ENCODE measurements at regions not wholly inside any gene's neighbourhood (a gene's known extent, or its start where the extent isn't known, plus 50 kb on each side); places are given as distances from the start of the nearest gene placed in this dataset.
A peak's percentile ranks its signal among the peaks of the same experiment; 100 is the strongest.
"Not testable (repeated sequence)": the region's sequence is repeated elsewhere in the genome, so short reads cannot be mapped to it uniquely, and the experiment has no call there.

- intact Hi-C loops (cut with DNase I; ENCODE audit: low total_unique reads): no loop called here
- no peaks in the 10 kb centered on the region for H3K4me1 ChIP-seq
- no peak for TF ChIP-seq POLR2AphosphoS5 (IDR thresholded peaks at IDR 0.05)
- TF ChIP-seq POLR2A (IDR thresholded peaks at IDR 0.05): no peak
- TF ChIP-seq CTCF (IDR thresholded peaks at IDR 0.05 in 8 of 11, conservative IDR thresholded peaks at IDR 0.05 in 3 of 11): no peak
- no peaks in the 10 kb centered on the region for H3K36me3 ChIP-seq
- peak overlapping the region in 2 of 8 donors; percentile 15 to 57 for H3K27ac ChIP-seq
- no peak for DNase-seq
- H3K27me3 ChIP-seq (replicated peaks in 1 of 7): peaks cover 0 to 25% (median 0%) of the 10 kb centered on the region in 7 donors
- H3K4me3 ChIP-seq: no peak overlapping the region
- H3K9me3 ChIP-seq: no peaks in the 10 kb centered on the region
- WGBS, 5 donors: 83 to 92% (median 89%) methylated on average over 8 of the region's 8 CpGs
These were observed 577.5 kb downstream of the GLRX3 start for GRCh38 chr10:130713731-130714130.

- Histone ChIP-seq H3K4me3 (no peak overlapping the region), H3K27ac (peak overlapping the region in 3 of 8 donors; percentile 33 to 58 (median 57))
- intact Hi-C loops (cut with DNase I; ENCODE audit: low total_unique reads): no loop called here
These were observed 578.7 kb downstream of the GLRX3 start for GRCh38 chr10:130714742-130715467.

GRCh38 chr10:130715686-130716670 is 579.8 kb downstream of the GLRX3 start:
- WGBS, 5 donors: 72 to 85% (median 77%) methylated on average over 12 of the region's 12 CpGs
- Histone ChIP-seq H3K36me3 (no peaks in the 10 kb centered on the region), H3K27me3 (replicated peaks in 1 of 7) (peaks cover 0 to 25% (median 0%) of the 10 kb centered on the region in 7 donors), H3K27ac (peak overlapping the region in 4 of 8 donors; percentile 28 to 75 (median 70)), H3K4me3 (no peak overlapping the region), H3K9me3 (no peaks in the 10 kb centered on the region), H3K4me1 (no peaks in the 10 kb centered on the region)
- TF ChIP-seq POLR2AphosphoS5 (IDR thresholded peaks at IDR 0.05) (peak in 1 of 3 donors; percentile 50), POLR2A (IDR thresholded peaks at IDR 0.05) (no peak)
- no peak for DNase-seq
- intact Hi-C loops (cut with DNase I; ENCODE audit: low total_unique reads): no loop called here

More at GRCh38 chr10:130714742-130715467, 578.7 kb downstream of the GLRX3 start:
- H3K4me1 ChIP-seq: no peaks in the 10 kb centered on the region
- 73 to 82% (median 78%) methylated on average over 20 of the region's 20 CpGs for WGBS, 5 donors
- no peaks in the 10 kb centered on the region for H3K36me3 ChIP-seq
- peaks cover 0 to 25% (median 0%) of the 10 kb centered on the region in 7 donors for H3K27me3 ChIP-seq (replicated peaks in 1 of 7)
- no peak for TF ChIP-seq POLR2AphosphoS5 (IDR thresholded peaks at IDR 0.05)
- no peak for TF ChIP-seq CTCF (IDR thresholded peaks at IDR 0.05 in 8 of 11, conservative IDR thresholded peaks at IDR 0.05 in 3 of 11)
- no peak for TF ChIP-seq POLR2A (IDR thresholded peaks at IDR 0.05)
- H3K9me3 ChIP-seq: no peaks in the 10 kb centered on the region
- DNase-seq: no peak

GRCh38 chr10:130717083-130717482 is 580.9 kb downstream of the GLRX3 start:
- 63 to 81% (median 74%) methylated on average over 7 of the region's 7 CpGs for WGBS, 5 donors
- no peak for DNase-seq
- no peaks in the 10 kb centered on the region for H3K36me3 ChIP-seq
- intact Hi-C loops (cut with DNase I; ENCODE audit: low total_unique reads): no loop called here
- H3K4me1 ChIP-seq: no peaks in the 10 kb centered on the region
- H3K9me3 ChIP-seq: no peaks in the 10 kb centered on the region
- no peak overlapping the region for H3K4me3 ChIP-seq
- peak overlapping the region in 1 of 8 donors; percentile 73 for H3K27ac ChIP-seq
- TF ChIP-seq CTCF (IDR thresholded peaks at IDR 0.05 in 8 of 11, conservative IDR thresholded peaks at IDR 0.05 in 3 of 11) (no peak), POLR2A (IDR thresholded peaks at IDR 0.05) (no peak), POLR2AphosphoS5 (IDR thresholded peaks at IDR 0.05) (no peak)
- peaks cover 0 to 22% (median 0%) of the 10 kb centered on the region in 7 donors for H3K27me3 ChIP-seq (replicated peaks in 1 of 7)

GRCh38 chr10:130718744-130719447 is 582.7 kb downstream of the GLRX3 start:
- H3K9me3 ChIP-seq; H3K4me1 ChIP-seq; H3K4me3 ChIP-seq; H3K36me3 ChIP-seq; H3K27ac ChIP-seq; intact Hi-C loops (cut with DNase I; ENCODE audit: low total_unique reads): not testable (repeated sequence)
- peak; percentile 8 for DNase-seq
- 56 to 81% (median 72%) methylated on average over 9 of the region's 9 CpGs for WGBS, 5 donors
- H3K27me3 ChIP-seq (replicated peaks in 1 of 7): peaks cover 0 to 15% (median 0%) of the 10 kb centered on the region in 7 donors
